ENCODE measurements at regions not wholly inside any gene's neighbourhood (a gene's known extent, or its start where the extent isn't known, plus 50 kb on each side); places are given as distances from the start of the nearest gene placed in this dataset.
"Not testable (repeated sequence)": the region's sequence is repeated elsewhere in the genome, so short reads cannot be mapped to it uniquely, and the experiment has no call there.

DNA sequence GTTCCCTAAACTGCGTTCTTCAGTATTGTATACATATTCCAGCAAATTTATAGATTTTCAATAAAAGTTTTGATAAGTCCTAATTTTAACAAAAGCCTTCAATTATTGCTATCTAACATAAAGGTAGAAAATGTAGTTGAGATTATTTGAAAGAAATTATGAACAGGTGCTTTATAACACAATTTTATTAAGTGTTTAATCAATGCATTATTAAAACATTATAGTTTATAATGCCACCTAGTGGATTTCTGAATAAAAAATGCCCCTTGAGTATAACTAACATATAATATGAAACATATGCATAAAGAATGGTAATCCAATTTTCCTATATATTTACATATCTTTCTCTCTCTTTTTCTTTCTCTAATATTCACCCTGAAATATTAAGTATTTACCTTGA lies 515.3 kb downstream of the SLC6A15 start:
- no peak overlapping the region for H3K4me3 ChIP-seq (ENCODE audit: low read depth, low read length)
- TF ChIP-seq, protein P1, sequence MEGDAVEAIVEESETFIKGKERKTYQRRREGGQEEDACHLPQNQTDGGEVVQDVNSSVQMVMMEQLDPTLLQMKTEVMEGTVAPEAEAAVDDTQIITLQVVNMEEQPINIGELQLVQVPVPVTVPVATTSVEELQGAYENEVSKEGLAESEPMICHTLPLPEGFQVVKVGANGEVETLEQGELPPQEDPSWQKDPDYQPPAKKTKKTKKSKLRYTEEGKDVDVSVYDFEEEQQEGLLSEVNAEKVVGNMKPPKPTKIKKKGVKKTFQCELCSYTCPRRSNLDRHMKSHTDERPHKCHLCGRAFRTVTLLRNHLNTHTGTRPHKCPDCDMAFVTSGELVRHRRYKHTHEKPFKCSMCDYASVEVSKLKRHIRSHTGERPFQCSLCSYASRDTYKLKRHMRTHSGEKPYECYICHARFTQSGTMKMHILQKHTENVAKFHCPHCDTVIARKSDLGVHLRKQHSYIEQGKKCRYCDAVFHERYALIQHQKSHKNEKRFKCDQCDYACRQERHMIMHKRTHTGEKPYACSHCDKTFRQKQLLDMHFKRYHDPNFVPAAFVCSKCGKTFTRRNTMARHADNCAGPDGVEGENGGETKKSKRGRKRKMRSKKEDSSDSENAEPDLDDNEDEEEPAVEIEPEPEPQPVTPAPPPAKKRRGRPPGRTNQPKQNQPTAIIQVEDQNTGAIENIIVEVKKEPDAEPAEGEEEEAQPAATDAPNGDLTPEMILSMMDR (IDR thresholded peaks at IDR 0.05; ENCODE audit: borderline replicate concordance, insufficient read depth, low read depth, low read length), result no peak

DNA sequence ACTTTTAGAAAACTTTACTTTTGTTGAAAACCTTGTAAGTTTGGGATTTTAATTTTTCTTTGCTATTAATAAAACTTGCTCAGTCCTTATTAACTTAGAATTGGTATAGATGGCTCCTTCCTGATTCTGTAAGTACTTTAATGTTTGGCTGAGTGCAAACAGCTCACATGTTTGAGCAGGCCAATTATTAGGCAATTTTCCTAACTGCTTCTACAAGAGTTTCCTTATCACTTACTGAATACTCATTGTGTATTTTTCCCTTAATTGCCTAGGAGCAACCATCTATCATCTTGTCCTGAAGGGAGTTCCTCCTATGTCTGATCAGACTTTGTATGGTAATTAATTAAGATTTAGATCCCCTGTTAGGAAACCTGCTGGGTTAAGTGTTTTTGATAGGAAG lies 521.4 kb downstream of the SLC6A15 start:
- H3K4me3 ChIP-seq (ENCODE audit: low read depth, low read length), result not testable (repeated sequence)

DNA sequence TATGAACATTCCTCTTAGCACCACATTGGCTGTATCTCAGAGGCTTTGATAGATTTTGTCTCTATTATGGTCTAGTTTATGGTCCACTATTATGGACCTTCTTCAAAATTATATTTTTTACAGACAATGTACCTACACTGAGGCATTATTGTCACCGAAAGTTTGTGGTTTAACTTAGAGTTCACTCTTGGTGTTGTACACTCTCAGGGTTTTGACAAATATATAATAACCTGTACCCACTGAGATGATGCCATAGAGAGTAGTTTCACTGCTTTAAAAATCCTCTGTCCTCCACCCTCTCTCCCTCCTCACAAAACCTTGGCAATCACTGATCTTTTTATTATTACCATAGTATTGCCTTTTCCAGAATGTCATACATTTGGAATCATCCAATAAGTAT lies 528.2 kb downstream of the SLC6A15 start:
- H3K4me3 ChIP-seq (ENCODE audit: low read depth, low read length), result no peak overlapping the region

DNA sequence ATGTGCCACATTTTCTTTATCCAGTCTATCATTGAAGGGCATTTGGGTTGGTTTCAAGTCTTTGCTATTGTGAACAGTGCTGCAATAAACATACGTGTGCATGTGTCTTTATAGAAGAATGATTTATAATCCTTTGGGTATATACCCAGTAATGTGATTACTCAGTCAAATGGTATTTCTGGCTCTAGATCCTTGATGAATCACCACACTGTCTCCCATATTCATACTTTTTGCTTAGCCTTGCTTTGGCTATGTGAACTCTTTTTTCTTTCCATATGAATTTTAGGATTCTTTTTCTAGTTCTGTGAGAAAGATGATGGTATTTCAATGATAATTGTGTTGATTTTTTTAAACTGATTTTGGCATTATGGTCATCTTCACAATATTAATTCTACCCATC lies 530.1 kb downstream of the SLC6A15 start:
- H3K4me3 ChIP-seq (ENCODE audit: low read depth, low read length), result not testable (repeated sequence)

More for the DNA sequence above, 528.2 kb downstream of the SLC6A15 start:
- TF ChIP-seq, protein P1 (IDR thresholded peaks at IDR 0.05; ENCODE audit: borderline replicate concordance, insufficient read depth, low read depth, low read length), result no peak

DNA sequence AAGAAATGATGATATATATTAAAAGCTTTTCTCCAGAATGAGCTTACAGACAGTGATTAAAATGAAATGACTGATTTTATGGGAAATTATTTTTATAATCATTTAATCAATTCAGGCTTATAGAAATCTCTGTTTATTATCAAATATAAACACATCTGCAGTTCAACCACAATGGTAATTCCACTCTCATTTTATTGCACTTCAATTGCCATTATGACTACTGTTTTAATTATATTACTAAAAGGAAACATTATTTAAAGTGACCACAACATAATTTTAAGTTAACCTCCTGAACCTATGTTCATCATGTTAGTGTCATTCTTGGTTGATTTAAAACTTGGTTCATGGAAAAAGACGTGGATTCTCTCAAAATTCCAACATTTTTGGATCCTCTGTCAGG lies 536.3 kb downstream of the SLC6A15 start:
- H3K4me3 ChIP-seq (ENCODE audit: low read depth, low read length), result no peak overlapping the region
- TF ChIP-seq, protein P1 (IDR thresholded peaks at IDR 0.05; ENCODE audit: borderline replicate concordance, insufficient read depth, low read depth, low read length), result no peak

DNA sequence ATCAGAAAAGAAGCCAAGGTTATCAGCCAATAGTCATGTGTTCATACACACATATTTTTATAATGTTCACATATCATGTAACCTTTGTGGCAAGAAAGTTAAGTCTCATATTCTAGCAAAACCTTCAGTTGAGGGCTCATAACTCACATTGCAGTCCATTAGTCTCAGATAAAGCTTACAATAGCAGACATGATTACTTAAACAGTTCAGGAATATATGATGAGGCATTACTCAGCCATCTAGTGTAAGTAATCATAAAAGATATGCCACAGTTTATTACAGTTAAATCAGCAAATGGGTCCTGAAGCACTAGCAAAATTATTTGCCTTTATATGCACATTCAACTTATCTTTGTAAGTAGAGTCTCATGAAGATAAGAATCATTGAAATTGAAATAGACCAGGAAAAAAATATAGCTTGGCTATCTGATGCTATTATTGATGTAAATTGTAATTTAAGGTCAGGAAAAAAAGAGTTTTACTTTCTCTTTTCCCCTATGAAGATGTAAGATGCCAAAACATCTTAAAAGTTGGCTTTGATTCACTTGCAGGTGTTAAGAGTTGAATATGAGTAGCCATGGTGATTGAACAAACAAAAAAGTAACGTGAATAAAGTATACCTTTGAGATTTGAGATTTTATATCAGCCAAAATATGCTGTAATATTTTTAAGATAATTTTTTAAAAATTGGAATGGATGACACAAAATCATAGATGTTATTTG lies 537.0 kb downstream of the SLC6A15 start:
- TF ChIP-seq, protein P1 (IDR thresholded peaks at IDR 0.05; ENCODE audit: borderline replicate concordance, insufficient read depth, low read depth, low read length), result no peak
- no peak overlapping the region for H3K4me3 ChIP-seq (ENCODE audit: low read depth, low read length)

DNA sequence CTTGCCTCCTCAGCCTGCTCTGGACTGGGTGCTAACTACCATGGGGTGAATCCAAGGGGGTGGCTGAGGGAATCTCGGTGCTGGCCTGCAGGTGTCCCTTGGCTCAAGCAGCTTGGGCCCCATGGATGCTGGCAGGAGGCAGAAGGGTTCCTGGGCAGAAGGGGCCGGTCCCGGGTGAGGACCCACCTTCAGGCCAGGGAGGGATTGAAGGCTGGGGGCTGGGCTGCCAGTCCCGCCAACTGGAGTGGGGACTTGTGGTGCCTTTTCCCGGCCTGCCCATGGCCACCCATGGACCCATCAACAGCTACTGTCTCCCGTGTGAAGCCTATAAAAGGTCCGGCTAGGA lies 550.1 kb downstream of the SLC6A15 start:
- TF ChIP-seq, protein P1 (IDR thresholded peaks at IDR 0.05; ENCODE audit: borderline replicate concordance, insufficient read depth, low read depth, low read length), result no peak
- H3K4me3 ChIP-seq (ENCODE audit: low read depth, low read length), result no peak overlapping the region

DNA sequence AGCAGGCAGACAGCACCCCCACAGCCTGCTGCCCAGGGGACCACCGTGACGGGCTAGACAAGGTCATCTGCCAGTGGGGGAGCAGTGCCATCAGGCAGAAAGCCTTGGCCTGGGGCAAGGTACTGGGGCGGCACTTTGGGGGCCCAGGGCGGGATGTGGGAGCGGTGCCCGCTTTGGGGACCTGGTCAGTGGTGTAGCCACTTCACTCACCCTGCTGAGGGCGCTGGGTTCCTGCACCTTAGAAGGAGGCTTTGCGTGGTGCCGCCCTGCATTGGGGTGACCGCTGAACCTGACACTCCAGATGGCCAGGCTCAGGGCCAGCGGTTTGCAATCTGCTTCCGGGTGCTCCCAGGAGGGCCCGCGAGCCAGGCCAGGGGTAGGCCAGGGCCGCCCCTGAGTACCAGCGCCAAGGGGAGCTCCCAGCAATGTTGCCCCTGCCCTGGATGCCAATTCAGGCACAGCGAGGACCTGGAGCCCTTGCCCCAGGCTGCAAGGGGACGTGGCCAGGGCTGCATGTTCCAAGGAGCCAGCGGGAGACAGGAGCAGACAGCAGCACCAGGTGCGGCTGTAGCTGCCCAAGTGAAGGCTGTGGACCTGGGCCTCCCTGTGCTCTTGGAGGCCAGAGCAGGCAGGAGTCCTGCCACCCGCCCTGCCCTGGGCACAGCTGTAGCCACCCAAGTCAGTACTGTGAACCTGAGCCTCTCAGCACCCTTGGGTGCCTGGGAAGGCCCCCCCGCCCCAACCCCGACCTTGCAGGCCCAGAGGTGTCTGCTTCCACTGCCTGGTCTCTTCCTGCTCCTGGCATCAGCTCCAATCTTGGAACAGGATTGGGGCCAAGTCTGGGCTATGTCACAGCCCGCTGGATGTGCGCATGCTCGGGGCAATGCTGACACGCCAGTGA lies 550.7 kb downstream of the SLC6A15 start:
- TF ChIP-seq, protein P1 (IDR thresholded peaks at IDR 0.05; ENCODE audit: borderline replicate concordance, insufficient read depth, low read depth, low read length), result no peak
- no peak overlapping the region for H3K4me3 ChIP-seq (ENCODE audit: low read depth, low read length)
